ENCODE measurements at regions not wholly inside any gene's neighbourhood (a gene's known extent, or its start where the extent isn't known, plus 50 kb on each side); places are given as distances from the start of the nearest gene placed in this dataset.
"Not testable (repeated sequence)": the region's sequence is repeated elsewhere in the genome, so short reads cannot be mapped to it uniquely, and the experiment has no call there.

GRCh38 chr12:68505970-68506369, 104.7 kb upstream of the RAP1B start:
- DNase-seq (ENCODE audit: low read depth in 2 of 2) = no peak

- no peak for DNase-seq (ENCODE audit: low read depth in 2 of 2)
Measured at GRCh38 chr12:68506619-68507018, 104.1 kb upstream of the RAP1B start.

- no peak for DNase-seq (ENCODE audit: low read depth in 2 of 2)
Measured at GRCh38 chr12:68507657-68508056, 103.0 kb upstream of the RAP1B start.

- no peak for DNase-seq (ENCODE audit: low read depth in 2 of 2)
Measured at GRCh38 chr12:68508576-68508975, 102.1 kb upstream of the RAP1B start.

GRCh38 chr12:68509242-68509641, 101.5 kb upstream of the RAP1B start:
- DNase-seq (ENCODE audit: low read depth in 2 of 2) = no peak

- DNase-seq (ENCODE audit: low read depth in 2 of 2) = no peak
Measured at GRCh38 chr12:68510397-68510796, 100.3 kb upstream of the RAP1B start.

GRCh38 chr12:68514807-68515411, 95.8 kb upstream of the RAP1B start:
- DNase-seq (ENCODE audit: low read depth in 2 of 2) = no peak

- no peak for DNase-seq (ENCODE audit: low read depth in 2 of 2)
Measured at GRCh38 chr12:68515793-68516192, 94.9 kb upstream of the RAP1B start.

- DNase-seq (ENCODE audit: low read depth in 2 of 2) = peak in 1 of 2 experiments; percentile 66
Measured at GRCh38 chr12:68521321-68521839, 89.3 kb upstream of the RAP1B start.

- DNase-seq (ENCODE audit: low read depth in 2 of 2) = no peak
Measured at GRCh38 chr12:68521848-68522502, 88.7 kb upstream of the RAP1B start.

GRCh38 chr12:68529466-68529865, 81.2 kb upstream of the RAP1B start:
- DNase-seq (ENCODE audit: low read depth in 2 of 2) = no peak

- no peak for DNase-seq (ENCODE audit: low read depth in 2 of 2)
Measured at GRCh38 chr12:68529869-68530268, 80.8 kb upstream of the RAP1B start.

GRCh38 chr12:68530299-68530698, 80.4 kb upstream of the RAP1B start:
- no peak for DNase-seq (ENCODE audit: low read depth in 2 of 2)

GRCh38 chr12:68530965-68531364, 79.7 kb upstream of the RAP1B start:
- DNase-seq (ENCODE audit: low read depth in 2 of 2) = peak; percentile 64 to 67

- DNase-seq (ENCODE audit: low read depth in 2 of 2) = peak in 1 of 2 experiments; percentile 21
Measured at GRCh38 chr12:68532204-68532886, 78.4 kb upstream of the RAP1B start.

- DNase-seq (ENCODE audit: low read depth in 2 of 2) = no peak
Measured at GRCh38 chr12:68532887-68533248, 77.8 kb upstream of the RAP1B start.

- no peak for DNase-seq (ENCODE audit: low read depth in 2 of 2)
Measured at GRCh38 chr12:68534108-68534507, 76.6 kb upstream of the RAP1B start.

GRCh38 chr12:68536885-68537485, 73.7 kb upstream of the RAP1B start:
- DNase-seq (ENCODE audit: low read depth in 2 of 2) = no peak

GRCh38 chr12:68537571-68537970, 73.1 kb upstream of the RAP1B start:
- no peak for DNase-seq (ENCODE audit: low read depth in 2 of 2)

GRCh38 chr12:68538726-68539614, 71.7 kb upstream of the RAP1B start:
- DNase-seq (ENCODE audit: low read depth in 2 of 2) = no peak

- DNase-seq (ENCODE audit: low read depth in 2 of 2) = no peak
Measured at GRCh38 chr12:68539615-68539952, 71.1 kb upstream of the RAP1B start.

GRCh38 chr12:68540768-68541167, 69.9 kb upstream of the RAP1B start:
- not testable (repeated sequence) for DNase-seq (ENCODE audit: low read depth in 2 of 2)
